Colonic mucosa (tissue), 4 donors: ENCODE measurements at regions not wholly inside any gene's neighbourhood (a gene's known extent, or its start where the extent isn't known, plus 50 kb on each side); places are given as distances from the start of the nearest gene placed in this dataset.

ENCODE experiments used
- DNase-seq: peaks from one replicate; pipeline ENCODE4 v3.0.0-alpha.2; 2020
- H3K27ac ChIP-seq: fragments of 200-600 bp; one replicate; pipeline ENCODE4 v1.8.0; 2021
- H3K27me3 ChIP-seq: fragments of 200-600 bp; one replicate; pipeline ENCODE4 v1.8.0; 2021
- H3K36me3 ChIP-seq: fragments of 200-600 bp; one replicate; pipeline ENCODE4 v1.8.0; 2021
- H3K4me1 ChIP-seq: fragments of 200-600 bp; one replicate; pipeline ENCODE4 v1.8.0; 2021; ENCODE audit warnings: mild to moderate bottlenecking
- H3K4me3 ChIP-seq: fragments of 200-600 bp; one replicate; pipeline ENCODE4 v1.8.0; 2021
- H3K9ac ChIP-seq, 2 donors: one replicate each; pipeline ENCODE4 v1.7.0; 2013; ENCODE audit warnings: control low read depth in 2 of 2, low read depth in 2 of 2, low read length in 2 of 2
- H3K9me3 ChIP-seq: fragments of 200-600 bp; one replicate; pipeline ENCODE4 v1.8.0; 2021
- intact Hi-C: fragments of 100-400 bp; cut with DNase I; formaldehyde crosslinking; loops from one replicate; pipeline ENCODE4 v1.14.1; 2022
- TF ChIP-seq, protein P1 (sequence below): fragments of 200-600 bp; IDR thresholded peaks from one replicate; pipeline ENCODE4 v1.8.0; 2022; ENCODE audit warnings: antibody characterized with exemption, mild to moderate bottlenecking
- donor health status: healthy.
- donor health status: DM: no; HTN: no; CAD: no.
- donor health status: DM: no; HTN: no; CAD: no.

DNA sequence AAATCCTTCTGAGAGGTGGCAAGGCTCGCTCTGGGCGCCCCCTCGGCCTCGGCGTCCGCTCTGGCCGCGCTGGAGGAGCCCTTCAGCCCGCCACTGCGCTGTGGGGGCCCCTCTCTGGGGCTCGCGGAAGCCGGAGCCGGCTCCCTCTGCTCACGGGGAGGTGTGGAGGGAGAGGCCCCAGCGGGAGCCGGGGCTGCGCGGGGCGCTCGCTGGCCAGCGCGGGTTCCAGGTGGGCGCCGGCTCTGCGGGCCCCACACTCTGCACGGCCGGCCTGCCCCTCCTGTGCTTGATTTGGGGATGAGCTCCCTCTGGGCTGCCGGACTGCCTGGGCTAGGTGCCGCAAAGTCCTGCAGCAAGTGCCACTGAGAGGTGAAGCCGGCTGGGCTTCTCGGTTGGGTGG, 1260.7 kb upstream of the PRMT6 start:
- no peaks in the 10 kb centered on the region for H3K36me3 ChIP-seq
- H3K9me3 ChIP-seq = no peaks in the 10 kb centered on the region
- no peak overlapping the region for H3K27ac ChIP-seq
- no peaks in the 10 kb centered on the region for H3K27me3 ChIP-seq
- no peak for DNase-seq
- intact Hi-C loops = no loop called here
- H3K4me1 ChIP-seq = no peaks in the 10 kb centered on the region
- H3K9ac ChIP-seq = no peak overlapping the region
- TF ChIP-seq, protein P1, sequence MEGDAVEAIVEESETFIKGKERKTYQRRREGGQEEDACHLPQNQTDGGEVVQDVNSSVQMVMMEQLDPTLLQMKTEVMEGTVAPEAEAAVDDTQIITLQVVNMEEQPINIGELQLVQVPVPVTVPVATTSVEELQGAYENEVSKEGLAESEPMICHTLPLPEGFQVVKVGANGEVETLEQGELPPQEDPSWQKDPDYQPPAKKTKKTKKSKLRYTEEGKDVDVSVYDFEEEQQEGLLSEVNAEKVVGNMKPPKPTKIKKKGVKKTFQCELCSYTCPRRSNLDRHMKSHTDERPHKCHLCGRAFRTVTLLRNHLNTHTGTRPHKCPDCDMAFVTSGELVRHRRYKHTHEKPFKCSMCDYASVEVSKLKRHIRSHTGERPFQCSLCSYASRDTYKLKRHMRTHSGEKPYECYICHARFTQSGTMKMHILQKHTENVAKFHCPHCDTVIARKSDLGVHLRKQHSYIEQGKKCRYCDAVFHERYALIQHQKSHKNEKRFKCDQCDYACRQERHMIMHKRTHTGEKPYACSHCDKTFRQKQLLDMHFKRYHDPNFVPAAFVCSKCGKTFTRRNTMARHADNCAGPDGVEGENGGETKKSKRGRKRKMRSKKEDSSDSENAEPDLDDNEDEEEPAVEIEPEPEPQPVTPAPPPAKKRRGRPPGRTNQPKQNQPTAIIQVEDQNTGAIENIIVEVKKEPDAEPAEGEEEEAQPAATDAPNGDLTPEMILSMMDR = no peak
- no peak overlapping the region for H3K4me3 ChIP-seq

DNA sequence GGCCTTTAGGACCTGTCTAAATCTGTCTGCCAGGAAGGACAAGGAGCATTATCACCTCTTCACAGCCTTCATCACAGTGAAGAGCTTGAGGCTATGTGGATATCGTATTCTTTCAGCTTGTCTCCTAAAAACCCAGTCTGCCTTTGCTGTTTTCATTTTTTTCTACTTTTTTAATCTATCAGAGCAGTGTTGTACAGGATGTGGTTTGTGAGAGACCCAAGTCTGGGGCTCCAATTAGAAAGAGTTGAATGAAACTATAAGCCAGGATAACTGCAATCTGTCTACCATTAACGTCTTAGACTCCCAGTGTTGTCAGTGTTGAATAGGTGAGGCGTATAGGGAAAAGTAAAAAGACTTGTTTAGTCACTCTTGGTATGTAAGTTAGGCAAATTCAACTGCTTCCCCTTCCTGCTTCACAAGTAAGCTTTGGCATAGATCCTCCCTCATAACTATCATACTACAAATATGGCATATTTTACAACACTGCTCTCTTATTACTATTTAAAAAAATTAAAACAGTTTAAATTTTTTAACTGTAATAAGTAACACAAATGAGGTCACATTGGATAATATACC, 1225.8 kb upstream of the PRMT6 start:
- H3K9me3 ChIP-seq = no peaks in the 10 kb centered on the region
- H3K4me1 ChIP-seq = no peaks in the 10 kb centered on the region
- no peaks in the 10 kb centered on the region for H3K36me3 ChIP-seq
- no peak overlapping the region for H3K4me3 ChIP-seq
- H3K27me3 ChIP-seq = no peaks in the 10 kb centered on the region
- H3K27ac ChIP-seq = no peak overlapping the region
- no peak overlapping the region for H3K9ac ChIP-seq
- DNase-seq = no peak
- intact Hi-C loops = no loop called here
- TF ChIP-seq, protein P1 = no peak

DNA sequence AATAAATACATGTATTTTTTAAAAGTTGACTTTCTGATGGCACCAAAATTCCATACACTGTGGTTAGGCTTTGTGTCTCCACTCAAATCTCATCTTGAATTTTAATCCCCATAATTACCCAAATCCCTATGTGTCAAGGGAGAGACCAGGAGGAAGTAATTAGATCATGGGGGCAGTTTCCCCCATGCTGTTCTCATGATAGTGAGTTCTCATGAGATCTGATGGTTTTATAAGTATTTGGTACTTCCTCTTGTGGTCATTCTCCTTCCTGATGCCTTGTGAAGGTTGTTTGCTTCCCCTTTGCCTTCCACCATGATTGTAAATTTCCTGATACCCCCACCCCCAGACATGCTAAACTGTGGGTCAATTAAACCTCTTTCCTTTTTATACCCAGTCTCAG, 1218.4 kb upstream of the PRMT6 start:
- Histone ChIP-seq H3K9me3 (no peaks in the 10 kb centered on the region), H3K27me3 (no peaks in the 10 kb centered on the region), H3K27ac (no peak overlapping the region), H3K4me1 (no peaks in the 10 kb centered on the region), H3K36me3 (no peaks in the 10 kb centered on the region), H3K9ac (no peak overlapping the region), H3K4me3 (no peak overlapping the region)
- TF ChIP-seq, protein P1 = no peak
- intact Hi-C loops = no loop called here
- DNase-seq = no peak

DNA sequence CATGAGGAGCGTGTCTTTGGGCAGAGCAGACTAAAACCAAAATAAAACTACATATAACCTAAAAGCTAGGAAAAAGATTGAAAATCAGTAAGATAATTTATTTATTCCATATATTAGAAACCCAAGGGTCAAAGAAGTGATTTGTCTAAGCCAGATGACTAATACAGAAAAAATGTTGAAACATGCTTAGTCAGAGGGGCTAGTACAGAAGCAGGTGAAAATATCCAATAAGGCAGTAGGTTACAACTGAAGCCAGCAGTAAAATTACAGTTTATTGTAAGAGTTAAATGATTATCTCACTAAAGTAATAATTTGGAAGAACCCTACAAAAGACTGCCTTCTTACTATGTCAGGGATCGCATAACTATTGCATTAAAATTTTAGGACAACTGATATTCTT, 1190.9 kb upstream of the PRMT6 start:
- H3K27me3 ChIP-seq = no peaks in the 10 kb centered on the region
- H3K9me3 ChIP-seq = no peaks in the 10 kb centered on the region
- H3K27ac ChIP-seq = no peak overlapping the region
- no peak overlapping the region for H3K9ac ChIP-seq
- H3K4me1 ChIP-seq = no peaks in the 10 kb centered on the region
- intact Hi-C loops = no loop called here
- no peaks in the 10 kb centered on the region for H3K36me3 ChIP-seq
- DNase-seq = no peak
- H3K4me3 ChIP-seq = no peak overlapping the region
- TF ChIP-seq, protein P1 = no peak

DNA sequence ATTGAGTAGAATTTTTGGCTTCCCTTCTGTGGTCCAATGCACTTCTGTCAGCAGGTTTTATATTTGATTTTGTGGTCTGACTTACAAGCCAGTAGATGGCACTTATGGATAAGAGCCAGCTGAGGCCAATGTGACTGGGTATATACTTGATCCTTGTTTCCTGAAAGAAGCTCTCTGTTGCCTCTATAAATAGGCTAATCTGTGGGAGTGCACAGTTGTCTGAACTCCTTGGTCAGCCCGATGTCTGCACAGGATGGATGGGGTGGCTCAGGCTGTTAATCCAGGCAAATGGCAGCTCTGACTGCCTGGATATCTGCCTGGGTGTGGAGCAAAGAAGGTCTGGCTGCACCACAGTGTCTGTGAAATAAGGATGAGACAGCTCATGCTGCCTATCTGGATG, 1183.7 kb upstream of the PRMT6 start:
- TF ChIP-seq, protein P1 = no peak
- DNase-seq = no peak
- no peak overlapping the region for H3K9ac ChIP-seq
- no peaks in the 10 kb centered on the region for H3K9me3 ChIP-seq
- H3K27ac ChIP-seq = no peak overlapping the region
- no peaks in the 10 kb centered on the region for H3K27me3 ChIP-seq
- H3K4me3 ChIP-seq = no peak overlapping the region
- intact Hi-C loops = no loop called here
- H3K4me1 ChIP-seq = no peaks in the 10 kb centered on the region
- H3K36me3 ChIP-seq = no peaks in the 10 kb centered on the region
